AG04450 (cell line): ENCODE measurements at regions not wholly inside any gene's neighbourhood (a gene's known extent, or its start where the extent isn't known, plus 50 kb on each side); places are given as distances from the start of the nearest gene placed in this dataset.
"Not testable (repeated sequence)": the region's sequence is repeated elsewhere in the genome, so short reads cannot be mapped to it uniquely, and the experiment has no call there.

Experiments
- CTCF ChIA-PET: fragments of 300-600, 350-600 bp; formaldehyde crosslinking; extraction: SDS; loops from one replicate; lab custom pipeline; 2022; ENCODE audit warnings: antibody characterized with exemption, inconsistent platforms; lab: Charles Lee
- POLR2A ChIA-PET: fragments of 350-600 bp; formaldehyde crosslinking; extraction: SDS; loops from one replicate; lab custom pipeline; 2021; ENCODE audit warnings: antibody characterized with exemption, inconsistent platforms; lab: Yijun Ruan, JAX
- DNase-seq: peaks from one replicate; pipeline ENCODE4 v3.0.0-alpha.2; 2011; ENCODE audit warnings: low read depth, low spot score
- H3K27ac ChIP-seq: one replicate; pipeline ENCODE4 v1.5.1; 2012; ENCODE audit warnings: low read depth, low read length, control low read depth
- H3K27me3 ChIP-seq: one replicate; pipeline ENCODE4 v1.6.0; 2012; ENCODE audit warnings: low read length; ENCODE audit not compliant: control insufficient read depth, insufficient read depth
- H3K4me3 ChIP-seq: 2 replicates; pipeline ENCODE4 v1.5.1; 2011; ENCODE audit warnings: mild to moderate bottlenecking, low read depth, low read length, control low read depth
- H3K9me3 ChIP-seq: 2 replicates; pipeline ENCODE4 v1.5.1; 2012; ENCODE audit warnings: low read length; ENCODE audit not compliant: control insufficient read depth, insufficient read depth
- TF ChIP-seq, protein P1 (sequence below): IDR thresholded peaks from 2 replicates; pipeline ENCODE4 v1.5.1; 2011; ENCODE audit warnings: low read depth, low read length, control low read depth, inconsistent platforms

DNA sequence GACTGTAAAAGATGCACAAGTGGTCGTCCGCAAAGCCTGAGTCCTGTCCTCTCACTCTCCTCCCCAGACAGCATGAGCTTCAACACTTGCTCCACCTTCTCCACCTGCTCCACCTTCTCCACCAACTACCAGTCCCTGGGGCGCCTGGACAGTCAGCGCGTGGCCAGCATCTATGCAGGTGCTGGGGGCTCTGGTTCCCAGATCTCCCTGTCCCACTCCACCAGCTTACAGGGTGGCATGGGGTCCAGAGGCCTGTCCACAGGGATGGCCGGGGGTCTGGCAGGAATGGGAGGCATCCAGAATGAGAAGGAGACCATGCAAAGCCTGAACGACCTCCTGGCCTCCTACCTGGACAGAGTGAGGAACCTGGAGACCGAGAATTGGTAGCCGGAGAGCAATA, 162.2 kb upstream of the NT5E start:
- no peaks in the 10 kb centered on the region for H3K27me3 ChIP-seq
- H3K27ac ChIP-seq, result no peak overlapping the region
- CTCF ChIA-PET, result no interaction called here
- no peak overlapping the region for H3K4me3 ChIP-seq
- TF ChIP-seq, protein P1, sequence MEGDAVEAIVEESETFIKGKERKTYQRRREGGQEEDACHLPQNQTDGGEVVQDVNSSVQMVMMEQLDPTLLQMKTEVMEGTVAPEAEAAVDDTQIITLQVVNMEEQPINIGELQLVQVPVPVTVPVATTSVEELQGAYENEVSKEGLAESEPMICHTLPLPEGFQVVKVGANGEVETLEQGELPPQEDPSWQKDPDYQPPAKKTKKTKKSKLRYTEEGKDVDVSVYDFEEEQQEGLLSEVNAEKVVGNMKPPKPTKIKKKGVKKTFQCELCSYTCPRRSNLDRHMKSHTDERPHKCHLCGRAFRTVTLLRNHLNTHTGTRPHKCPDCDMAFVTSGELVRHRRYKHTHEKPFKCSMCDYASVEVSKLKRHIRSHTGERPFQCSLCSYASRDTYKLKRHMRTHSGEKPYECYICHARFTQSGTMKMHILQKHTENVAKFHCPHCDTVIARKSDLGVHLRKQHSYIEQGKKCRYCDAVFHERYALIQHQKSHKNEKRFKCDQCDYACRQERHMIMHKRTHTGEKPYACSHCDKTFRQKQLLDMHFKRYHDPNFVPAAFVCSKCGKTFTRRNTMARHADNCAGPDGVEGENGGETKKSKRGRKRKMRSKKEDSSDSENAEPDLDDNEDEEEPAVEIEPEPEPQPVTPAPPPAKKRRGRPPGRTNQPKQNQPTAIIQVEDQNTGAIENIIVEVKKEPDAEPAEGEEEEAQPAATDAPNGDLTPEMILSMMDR, result no peak
- POLR2A ChIA-PET, result no interaction called here
- no peaks in the 10 kb centered on the region for H3K9me3 ChIP-seq
- no peak for DNase-seq

DNA sequence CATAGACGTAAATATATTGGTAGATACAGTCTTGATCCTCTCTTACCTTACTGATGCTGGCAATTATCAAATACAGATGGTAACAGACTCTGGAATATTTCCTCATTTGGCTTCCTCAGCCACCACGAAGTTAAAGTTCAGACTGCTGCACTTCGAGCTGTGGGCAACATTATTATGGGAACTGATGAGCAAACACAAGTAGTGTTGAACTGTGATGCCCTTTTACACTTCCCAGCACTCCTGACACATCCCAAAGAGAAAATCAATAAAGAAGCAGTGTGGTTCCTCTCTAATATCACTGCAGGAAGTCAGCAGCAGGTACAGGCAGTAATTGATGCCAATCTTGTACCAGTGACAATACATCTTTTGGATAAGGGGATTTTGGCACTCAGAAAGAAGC, 162.7 kb upstream of the NT5E start:
- no peaks in the 10 kb centered on the region for H3K27me3 ChIP-seq
- POLR2A ChIA-PET, result no interaction called here
- no peak overlapping the region for H3K27ac ChIP-seq
- no peaks in the 10 kb centered on the region for H3K9me3 ChIP-seq
- H3K4me3 ChIP-seq, result no peak overlapping the region
- TF ChIP-seq, protein P1, result no peak
- CTCF ChIA-PET, result no interaction called here
- no peak for DNase-seq

GRCh38 chr6:85286507-85286906, 163.4 kb upstream of the NT5E start:
- H3K4me3 ChIP-seq, H3K27me3 ChIP-seq, POLR2A ChIA-PET, DNase-seq, H3K9me3 ChIP-seq, H3K27ac ChIP-seq, CTCF ChIA-PET: not testable (repeated sequence)

DNA sequence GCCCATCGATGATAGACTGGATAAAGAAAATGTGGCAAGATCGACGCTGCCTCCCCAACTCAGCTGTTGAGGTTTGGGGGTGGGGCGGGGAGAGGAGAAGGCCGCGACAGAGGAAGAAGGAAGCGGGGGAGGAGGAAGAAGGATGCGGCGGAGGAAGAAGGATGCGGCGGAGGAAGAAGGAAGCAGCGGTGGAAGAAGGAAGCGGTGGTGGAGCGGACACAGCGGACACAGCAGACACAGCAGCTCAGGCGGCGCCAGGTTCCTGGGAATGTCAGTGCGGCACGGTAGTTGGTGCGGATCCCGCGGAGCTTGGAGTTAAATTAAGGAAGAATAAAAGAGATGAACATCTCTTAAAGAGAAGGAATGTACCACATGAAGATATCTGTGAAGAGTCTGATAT, 163.9 kb upstream of the NT5E start:
- no peak for DNase-seq
- CTCF ChIA-PET, result no interaction called here

GRCh38 chr6:85285114-85285513, 164.8 kb upstream of the NT5E start:
- no peak overlapping the region for H3K4me3 ChIP-seq
- ChIA-PET POLR2A (no interaction called here), CTCF (no interaction called here)
- no peak for DNase-seq
- TF ChIP-seq, protein P1, result no peak
- no peaks in the 10 kb centered on the region for H3K27me3 ChIP-seq
- H3K9me3 ChIP-seq, result no peaks in the 10 kb centered on the region
- H3K27ac ChIP-seq, result no peak overlapping the region

More for the DNA sequence above, 163.9 kb upstream of the NT5E start:
- Histone ChIP-seq H3K27me3 (no peaks in the 10 kb centered on the region), H3K27ac (no peak overlapping the region), H3K9me3 (no peaks in the 10 kb centered on the region), H3K4me3 (no peak overlapping the region)
- TF ChIP-seq, protein P1, result no peak
- POLR2A ChIA-PET, result no interaction called here

- POLR2A ChIA-PET, result no interaction called here
- Histone ChIP-seq H3K27ac (no peak overlapping the region), H3K4me3 (no peak overlapping the region), H3K27me3 (no peaks in the 10 kb centered on the region), H3K9me3 (no peaks in the 10 kb centered on the region)
- CTCF ChIA-PET, result interaction anchor here (1.6 kb wide), 1 partner anchor 40 kb away, joined by 5 read pairs; no protein-coding TSS in a partner anchor
- no peak for DNase-seq
- TF ChIP-seq, protein P1, result no peak
These were observed 166.4 kb upstream of the NT5E start for GRCh38 chr6:85283436-85283835.
